T-cell (primary cell): ENCODE measurements at regions not wholly inside any gene's neighbourhood (a gene's known extent, or its start where the extent isn't known, plus 50 kb on each side); places are given as distances from the start of the nearest gene placed in this dataset.

ENCODE experiments used
- ATAC-seq, 4 experiments: fragments of 200-7000 bp in 3 of 4; fragments of 150-1000 bp in 1 of 4; cut with Tn5 transposase; replicated peaks in 1 of 4; 1 replicate in 3 of 4; 2 replicates in 1 of 4; pipeline ENCODE4 v1.10.0; 2021; ENCODE audit warnings: moderate library complexity in 3 of 4, mild to moderate bottlenecking in 2 of 4, moderate number of reproducible peaks in 1 of 4
- CTCF ChIA-PET, 2 donors: fragments of 300-600 bp; sonication (Branson Sonifier 250); formaldehyde crosslinking; loops; one replicate each; lab custom pipeline; 2022; ENCODE audit warnings: antibody characterized with exemption in 2 of 2; lab: Charles Lee
- POLR2A ChIA-PET, 2 donors: fragments of 300-600 bp; sonication (Branson Sonifier 250); formaldehyde crosslinking; loops; one replicate each; lab custom pipeline; 2022; ENCODE audit warnings: antibody characterized with exemption in 2 of 2; lab: Charles Lee
- DNase-seq, 35 experiments: peaks; one replicate each; pipeline versions ENCODE4 v3.0.0 to v3.0.0-alpha.2; 2013 to 2023
- H3K27ac ChIP-seq: one replicate; pipeline ENCODE4 v1.5.1; 2013; ENCODE audit warnings: low read length
- H3K27me3 ChIP-seq, 2 experiments: replicated peaks in 1 of 2; 1 replicate in 1 of 2; 2 replicates in 1 of 2; pipeline versions ENCODE4 v1.6.1 to v1.7.0; 2013; ENCODE audit warnings: low read length in 1 of 2, mixed read lengths in 1 of 2; ENCODE audit not compliant: control insufficient read depth in 2 of 2, insufficient read depth in 2 of 2; ENCODE audit errors: extremely low read depth in 1 of 2
- H3K36me3 ChIP-seq, 2 donors: 1 replicate in 1 of 2; 2 replicates in 1 of 2; pipeline versions ENCODE4 v1.6.1 to v1.7.0; 2013; ENCODE audit warnings: low read length in 1 of 2; ENCODE audit not compliant: control insufficient read depth in 2 of 2, insufficient read depth in 1 of 2; ENCODE audit errors: extremely low read depth in 1 of 2
- H3K4me1 ChIP-seq, 2 experiments: 1 replicate in 1 of 2; 2 replicates in 1 of 2; pipeline versions ENCODE4 v1.6.1 to v1.7.0; 2013; ENCODE audit warnings: low read length in 2 of 2, mixed read lengths in 1 of 2; ENCODE audit not compliant: insufficient read depth in 2 of 2, control insufficient read depth in 1 of 2; ENCODE audit errors: extremely low read depth in 1 of 2
- H3K4me3 ChIP-seq, 2 donors: 1 replicate in 1 of 2; 2 replicates in 1 of 2; pipeline versions ENCODE4 v1.5.1 to v1.7.0; 2013; ENCODE audit warnings: mild to moderate bottlenecking in 2 of 2, low read length in 1 of 2, moderate library complexity in 1 of 2; ENCODE audit not compliant: control insufficient read depth in 1 of 2; ENCODE audit errors: extremely low read depth in 1 of 2
- H3K9me3 ChIP-seq: 2 replicates; pipeline ENCODE4 v1.7.0; 2013
- H3K27ac Mint-ChIP-seq, 2 donors: one replicate each; pipeline ENCODE4 v1.8.0; 2020 to 2021; ENCODE audit warnings: mild to moderate bottlenecking in 2 of 2, mixed read lengths in 2 of 2
- H3K27me3 Mint-ChIP-seq, 2 donors: one replicate each; pipeline ENCODE4 v1.8.0; 2021 to 2022; ENCODE audit warnings: mixed read lengths in 2 of 2
- H3K36me3 Mint-ChIP-seq: one replicate; pipeline ENCODE4 v1.8.0; 2021; ENCODE audit warnings: mixed read lengths
- H3K4me1 Mint-ChIP-seq, 3 donors: one replicate each; pipeline ENCODE4 v1.8.0; 2020 to 2022; ENCODE audit warnings: mixed read lengths in 3 of 3, mild to moderate bottlenecking in 1 of 3
- H3K4me3 Mint-ChIP-seq, 3 donors: one replicate each; pipeline ENCODE4 v1.8.0; 2020 to 2022; ENCODE audit warnings: mild to moderate bottlenecking in 3 of 3, mixed read lengths in 3 of 3, moderate library complexity in 3 of 3
- H3K9me3 Mint-ChIP-seq, 3 donors: one replicate each; pipeline ENCODE4 v1.8.0; 2020 to 2022; ENCODE audit warnings: mixed read lengths in 3 of 3
- WGBS: methylation state at CpG from one replicate; pipeline ENCODE4 v1.1.5; 2013; ENCODE audit warnings: missing lambda C conversion rate; ENCODE audit not compliant: insufficient coverage; 5-methylcytosine and 5-hydroxymethylcytosine counted together

DNA sequence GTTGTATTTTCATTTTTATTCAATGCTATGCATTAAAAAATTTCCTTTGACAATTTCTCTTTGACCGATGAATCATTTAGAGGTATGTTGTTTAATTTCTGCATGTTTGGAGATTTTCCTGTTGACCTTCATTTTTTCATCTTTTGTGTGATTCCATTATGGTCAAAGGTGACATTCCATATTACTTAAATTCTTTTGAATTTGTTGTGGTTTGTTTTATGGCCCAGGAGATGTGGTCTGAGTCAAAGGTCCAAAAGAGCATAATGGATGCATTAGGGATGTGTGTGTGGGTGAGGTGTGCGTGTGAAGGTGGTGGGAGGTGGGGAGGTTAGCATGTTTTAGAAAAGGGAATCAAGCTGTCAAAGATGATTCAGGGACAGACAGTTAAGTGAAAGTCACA, 76.0 kb upstream of the GIMD1 start:
- ChIA-PET CTCF (no interaction called here), POLR2A (no interaction called here)
- H3K4me1 ChIP-seq: no peaks in the 10 kb centered on the region
- H3K36me3 ChIP-seq: no peaks in the 10 kb centered on the region
- no CpG with 5 or more reads among the region's 2 CpGs for WGBS
- no peak overlapping the region for H3K4me3 ChIP-seq
- H3K4me3 Mint-ChIP-seq: no peak overlapping the region
- ATAC-seq (no peak), DNase-seq (no peak)
- H3K27ac Mint-ChIP-seq: no peak overlapping the region
- H3K27me3 ChIP-seq: no peaks in the 10 kb centered on the region
- H3K27ac ChIP-seq: no peak overlapping the region
- H3K9me3 ChIP-seq: no peaks in the 10 kb centered on the region
- H3K27me3 Mint-ChIP-seq: peaks cover 0 to 5% of the 10 kb centered on the region in 2 donors
- H3K4me1 Mint-ChIP-seq: no peaks in the 10 kb centered on the region
- peaks cover 0 to 5% (median 2%) of the 10 kb centered on the region in 3 donors for H3K9me3 Mint-ChIP-seq
- H3K36me3 Mint-ChIP-seq: no peaks in the 10 kb centered on the region

DNA sequence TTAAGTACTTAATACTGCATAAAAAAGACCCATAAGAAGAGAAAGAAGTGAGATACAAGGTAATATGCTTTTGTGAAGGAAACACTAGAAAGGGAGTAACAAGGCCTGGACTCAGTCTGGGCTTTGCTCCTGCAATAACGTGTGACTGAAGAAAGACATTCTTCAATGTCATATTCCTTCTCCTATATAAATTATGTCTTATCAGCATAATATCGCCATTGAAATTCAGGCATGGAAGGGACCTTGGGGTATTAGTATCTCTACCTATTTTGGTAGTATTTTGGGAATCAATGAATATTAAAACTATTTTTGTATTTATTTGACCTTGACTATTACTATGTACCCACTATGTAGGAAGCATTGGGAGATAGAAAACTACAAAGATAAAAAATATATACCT, 62.2 kb upstream of the GIMD1 start:
- no peak overlapping the region for H3K4me3 Mint-ChIP-seq
- H3K27ac ChIP-seq: no peak overlapping the region
- ChIA-PET POLR2A (no interaction called here), CTCF (no interaction called here)
- ATAC-seq (no peak), DNase-seq (no peak)
- no peaks in the 10 kb centered on the region for H3K9me3 Mint-ChIP-seq
- H3K4me1 Mint-ChIP-seq: no peaks in the 10 kb centered on the region
- H3K9me3 ChIP-seq: no peaks in the 10 kb centered on the region
- no peaks in the 10 kb centered on the region for H3K4me1 ChIP-seq
- H3K36me3 Mint-ChIP-seq: no peaks in the 10 kb centered on the region
- no peak overlapping the region for H3K27ac Mint-ChIP-seq
- H3K4me3 ChIP-seq: no peak overlapping the region
- no peaks in the 10 kb centered on the region for H3K36me3 ChIP-seq
- H3K27me3 Mint-ChIP-seq: no peaks in the 10 kb centered on the region
- no peaks in the 10 kb centered on the region for H3K27me3 ChIP-seq
- WGBS: no CpG with 5 or more reads among the region's 2 CpGs

DNA sequence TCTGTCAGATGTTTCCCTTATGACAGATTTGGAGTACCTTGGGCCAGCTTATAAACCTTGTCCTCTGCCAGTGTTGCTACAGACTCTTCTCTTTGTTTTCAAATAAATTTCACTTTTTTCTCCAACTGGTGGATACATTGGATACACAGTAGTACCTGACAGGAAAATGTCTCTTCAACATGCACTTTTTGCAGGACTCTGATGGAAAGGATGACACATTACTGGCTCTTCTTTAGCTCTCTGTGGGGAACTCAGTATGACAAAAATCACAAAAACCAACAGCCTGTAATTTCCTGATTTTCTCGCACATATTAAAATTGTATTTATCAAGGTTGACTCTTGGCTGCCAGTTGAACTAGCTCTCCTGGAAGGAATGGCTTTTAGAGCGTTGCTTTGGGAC, 61.3 kb upstream of the GIMD1 start:
- CTCF ChIA-PET: no interaction called here
- WGBS: no CpG with 5 or more reads among the region's 2 CpGs
- Histone ChIP-seq H3K9me3 (no peaks in the 10 kb centered on the region), H3K27me3 (no peaks in the 10 kb centered on the region), H3K36me3 (no peaks in the 10 kb centered on the region), H3K4me1 (no peaks in the 10 kb centered on the region), H3K27ac (no peak overlapping the region), H3K4me3 (no peak overlapping the region)
- ATAC-seq (no peak), DNase-seq (no peak)
- Mint-ChIP-seq H3K4me1 (no peaks in the 10 kb centered on the region), H3K36me3 (no peaks in the 10 kb centered on the region), H3K4me3 (no peak overlapping the region), H3K9me3 (no peaks in the 10 kb centered on the region), H3K27me3 (no peaks in the 10 kb centered on the region), H3K27ac (no peak overlapping the region)
- POLR2A ChIA-PET: no interaction called here

DNA sequence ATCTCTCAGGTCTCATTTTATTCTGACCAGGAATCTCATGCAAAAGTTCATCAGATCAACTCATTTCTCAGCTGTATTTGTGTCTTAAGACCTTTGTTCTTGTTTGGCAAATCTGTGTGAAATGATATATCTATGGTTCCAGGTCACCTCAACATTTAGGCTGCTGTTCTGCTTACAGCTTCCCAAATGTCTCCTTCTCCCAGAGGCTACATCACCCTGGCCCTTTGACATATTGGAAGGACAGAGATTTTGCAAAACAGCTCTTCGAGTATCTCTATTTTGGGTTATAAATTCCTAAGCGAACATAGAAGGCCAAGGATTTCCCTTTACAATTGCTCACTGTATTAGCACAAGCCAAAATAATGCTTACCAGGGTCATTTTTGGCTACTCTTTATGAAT, 57.5 kb upstream of the GIMD1 start:
- no peak for ATAC-seq
- Histone ChIP-seq H3K4me1 (no peaks in the 10 kb centered on the region), H3K27me3 (no peaks in the 10 kb centered on the region), H3K27ac (no peak overlapping the region), H3K36me3 (no peaks in the 10 kb centered on the region), H3K9me3 (no peaks in the 10 kb centered on the region), H3K4me3 (no peak overlapping the region)
- ChIA-PET CTCF (no interaction called here), POLR2A (no interaction called here)
- H3K36me3 Mint-ChIP-seq: no peaks in the 10 kb centered on the region
- peaks cover 0 to 4% (median 0%) of the 10 kb centered on the region in 3 donors for H3K9me3 Mint-ChIP-seq
- H3K27me3 Mint-ChIP-seq: peaks cover 4 to 14% of the 10 kb centered on the region in 2 donors
- H3K4me1 Mint-ChIP-seq: no peaks in the 10 kb centered on the region
- no peak overlapping the region for H3K4me3 Mint-ChIP-seq
- no peak overlapping the region for H3K27ac Mint-ChIP-seq
- no peak for DNase-seq
- no CpG with 5 or more reads among the region's 2 CpGs for WGBS

DNA sequence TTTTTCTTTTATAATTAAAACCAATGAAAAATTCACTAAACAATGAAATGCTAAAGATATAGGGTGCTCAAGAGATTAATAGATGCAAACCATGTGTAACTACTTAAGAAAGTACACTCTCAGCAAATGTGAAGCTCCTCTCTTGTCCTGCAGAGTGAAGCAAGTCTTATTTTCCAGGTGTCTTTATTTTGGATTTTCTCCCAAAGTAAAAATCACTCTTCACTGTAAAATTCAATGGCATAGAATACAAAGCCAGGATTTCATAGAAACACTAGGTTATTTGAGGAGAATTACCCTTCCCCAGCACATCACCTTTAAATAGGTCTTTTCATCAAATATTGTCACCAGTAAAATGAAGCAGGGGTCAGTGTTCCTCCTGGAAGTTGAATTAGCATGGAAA, 57.0 kb upstream of the GIMD1 start:
- Mint-ChIP-seq H3K27ac (no peak overlapping the region), H3K4me1 (no peaks in the 10 kb centered on the region)
- ATAC-seq: no peak

DNA sequence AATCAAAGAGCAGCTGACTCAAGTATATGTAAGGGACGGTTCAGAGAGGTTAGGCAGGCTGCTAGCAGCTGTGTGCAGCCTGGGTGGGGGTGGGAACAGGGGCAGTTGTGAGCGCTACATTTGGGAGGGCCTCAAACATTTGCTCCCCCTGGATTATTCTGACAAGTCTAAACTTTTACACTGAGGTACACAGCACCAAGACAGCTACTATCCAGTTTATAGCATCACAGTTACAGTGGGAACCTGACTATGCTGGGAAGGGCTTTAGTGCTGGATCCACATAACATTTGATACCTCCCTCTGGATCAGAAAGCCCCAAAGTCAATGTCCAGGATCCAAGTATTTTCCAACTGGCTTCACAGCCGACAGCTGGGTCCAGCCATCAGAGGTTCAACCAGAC, 55.8 kb upstream of the GIMD1 start:
- H3K27me3 Mint-ChIP-seq: peaks cover 4 to 14% of the 10 kb centered on the region in 2 donors
- ChIA-PET POLR2A (no interaction called here), CTCF (no interaction called here)

More for the DNA sequence above, 57.0 kb upstream of the GIMD1 start:
- H3K4me1 ChIP-seq: no peaks in the 10 kb centered on the region
- Mint-ChIP-seq H3K36me3 (no peaks in the 10 kb centered on the region), H3K27me3 (peaks cover 4 to 14% of the 10 kb centered on the region in 2 donors), H3K9me3 (peaks cover 0 to 4% (median 0%) of the 10 kb centered on the region in 3 donors), H3K4me3 (no peak overlapping the region)
- no peaks in the 10 kb centered on the region for H3K27me3 ChIP-seq
- no peak for DNase-seq
- no peaks in the 10 kb centered on the region for H3K36me3 ChIP-seq
- no peaks in the 10 kb centered on the region for H3K9me3 ChIP-seq
- POLR2A ChIA-PET: no interaction called here
- H3K27ac ChIP-seq: no peak overlapping the region
- CTCF ChIA-PET: no interaction called here
- H3K4me3 ChIP-seq: no peak overlapping the region

DNA sequence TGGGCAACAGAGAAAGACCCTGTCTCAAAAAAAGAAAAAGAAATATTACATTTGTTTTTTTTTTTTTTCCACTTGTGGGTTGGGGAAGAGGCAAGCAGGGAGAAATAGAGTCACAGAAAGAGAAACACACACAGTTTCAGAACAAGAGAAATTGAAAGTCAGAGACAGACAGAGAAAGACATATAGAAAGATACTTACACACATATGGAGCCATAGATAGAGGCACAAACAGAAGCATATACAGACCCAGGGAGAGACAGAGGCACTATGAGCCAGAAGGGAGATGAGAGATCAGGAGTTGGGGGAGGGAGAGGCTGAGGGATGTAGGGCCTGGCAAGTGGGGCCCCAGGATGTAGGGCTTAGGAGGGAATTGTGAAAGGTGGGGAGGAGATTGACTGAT, 55.2 kb upstream of the GIMD1 start:
- no peak overlapping the region for H3K27ac Mint-ChIP-seq
- ChIA-PET CTCF (no interaction called here), POLR2A (no interaction called here)
- Histone ChIP-seq H3K4me3 (no peak overlapping the region), H3K4me1 (no peaks in the 10 kb centered on the region), H3K9me3 (no peaks in the 10 kb centered on the region), H3K36me3 (no peaks in the 10 kb centered on the region), H3K27me3 (peaks cover 0 to 2% of the 10 kb centered on the region in 2 experiments), H3K27ac (no peak overlapping the region)
- ATAC-seq (no peak), DNase-seq (no peak)
- H3K4me3 Mint-ChIP-seq: no peak overlapping the region
- H3K36me3 Mint-ChIP-seq: no peaks in the 10 kb centered on the region
- H3K9me3 Mint-ChIP-seq: peaks cover 0 to 4% (median 0%) of the 10 kb centered on the region in 3 donors
- no peaks in the 10 kb centered on the region for H3K4me1 Mint-ChIP-seq
- H3K27me3 Mint-ChIP-seq: peaks cover 4 to 14% of the 10 kb centered on the region in 2 donors

More for the DNA sequence above, 55.8 kb upstream of the GIMD1 start:
- Histone ChIP-seq H3K4me1 (no peaks in the 10 kb centered on the region), H3K36me3 (no peaks in the 10 kb centered on the region), H3K4me3 (no peak overlapping the region), H3K9me3 (no peaks in the 10 kb centered on the region), H3K27me3 (no peaks in the 10 kb centered on the region), H3K27ac (no peak overlapping the region)
- no peak for ATAC-seq
- no peak for DNase-seq
- 67% methylated on average over 1 of the region's 3 CpGs for WGBS
- Mint-ChIP-seq H3K4me3 (no peak overlapping the region), H3K9me3 (peaks cover 0 to 4% (median 0%) of the 10 kb centered on the region in 3 donors), H3K4me1 (no peaks in the 10 kb centered on the region), H3K36me3 (no peaks in the 10 kb centered on the region), H3K27ac (no peak overlapping the region)
